KBM-7 (cell line): ENCODE measurements at regions not wholly inside any gene's neighbourhood (a gene's known extent, or its start where the extent isn't known, plus 50 kb on each side); places are given as distances from the start of the nearest gene placed in this dataset.
"Not testable (repeated sequence)": the region's sequence is repeated elsewhere in the genome, so short reads cannot be mapped to it uniquely, and the experiment has no call there.

ENCODE experiments used
- DNase-seq: peaks from one replicate; pipeline ENCODE4 v3.0.0-alpha.2; 2015
- in situ Hi-C: fragments of 300-500 bp; cut with MboI; formaldehyde crosslinking; loops from 2 replicates; pipeline ENCODE4 v1.14.3; 2020; ENCODE audit warnings: low sequenced_read_pairs, low pct_unique_long_range_greater_than_20kb, mixed read lengths

DNA sequence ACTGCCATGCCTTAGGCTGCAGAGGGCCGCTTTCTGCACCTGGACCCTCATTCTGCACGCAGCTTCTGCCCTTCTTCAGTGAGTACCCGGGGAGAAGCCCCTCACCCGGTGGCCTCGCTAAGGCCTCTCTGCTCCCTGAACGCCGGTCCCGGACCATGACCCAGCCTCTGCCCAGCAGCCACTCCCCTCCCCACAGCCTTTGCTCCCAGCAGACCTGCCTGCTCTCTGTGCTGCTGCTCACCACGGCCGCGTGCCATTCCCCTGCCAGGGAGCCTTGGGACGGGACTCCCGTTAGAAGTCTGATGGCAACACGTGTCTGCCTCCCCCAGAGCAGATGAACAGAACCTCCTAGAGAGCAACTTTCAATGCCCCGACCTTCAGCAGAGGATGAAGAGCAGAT, 282.8 kb downstream of the NDUFA10 start:
- in situ Hi-C loops: no loop called here
- no peak for DNase-seq

GRCh38 chr2:239739206-239739605, 285.9 kb downstream of the NDUFA10 start:
- no peak for DNase-seq
- in situ Hi-C loops: no loop called here

DNA sequence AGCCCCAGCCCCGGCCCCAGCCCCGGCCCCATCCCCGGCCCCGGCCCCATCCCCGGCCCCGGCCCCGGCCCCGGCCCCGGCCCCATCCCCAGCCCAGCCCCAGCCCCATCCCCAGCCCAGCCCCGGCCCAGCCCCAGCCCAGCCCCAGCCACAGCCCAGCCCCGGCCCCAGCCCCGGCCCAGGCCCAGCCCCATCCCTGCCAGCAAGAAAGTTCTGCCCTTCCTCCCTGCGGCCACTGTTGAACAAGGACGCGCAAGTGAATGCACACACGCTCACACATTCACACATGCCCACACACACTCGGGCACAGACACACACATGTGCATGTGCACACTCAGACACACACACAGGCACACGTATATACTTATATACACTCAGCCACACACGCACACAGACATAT, 287.0 kb downstream of the NDUFA10 start:
- DNase-seq: no peak
- in situ Hi-C loops: no loop called here

- in situ Hi-C loops: no loop called here
- DNase-seq: no peak
Observed at GRCh38 chr2:239737144-239737463, 288.0 kb downstream of the NDUFA10 start.

DNA sequence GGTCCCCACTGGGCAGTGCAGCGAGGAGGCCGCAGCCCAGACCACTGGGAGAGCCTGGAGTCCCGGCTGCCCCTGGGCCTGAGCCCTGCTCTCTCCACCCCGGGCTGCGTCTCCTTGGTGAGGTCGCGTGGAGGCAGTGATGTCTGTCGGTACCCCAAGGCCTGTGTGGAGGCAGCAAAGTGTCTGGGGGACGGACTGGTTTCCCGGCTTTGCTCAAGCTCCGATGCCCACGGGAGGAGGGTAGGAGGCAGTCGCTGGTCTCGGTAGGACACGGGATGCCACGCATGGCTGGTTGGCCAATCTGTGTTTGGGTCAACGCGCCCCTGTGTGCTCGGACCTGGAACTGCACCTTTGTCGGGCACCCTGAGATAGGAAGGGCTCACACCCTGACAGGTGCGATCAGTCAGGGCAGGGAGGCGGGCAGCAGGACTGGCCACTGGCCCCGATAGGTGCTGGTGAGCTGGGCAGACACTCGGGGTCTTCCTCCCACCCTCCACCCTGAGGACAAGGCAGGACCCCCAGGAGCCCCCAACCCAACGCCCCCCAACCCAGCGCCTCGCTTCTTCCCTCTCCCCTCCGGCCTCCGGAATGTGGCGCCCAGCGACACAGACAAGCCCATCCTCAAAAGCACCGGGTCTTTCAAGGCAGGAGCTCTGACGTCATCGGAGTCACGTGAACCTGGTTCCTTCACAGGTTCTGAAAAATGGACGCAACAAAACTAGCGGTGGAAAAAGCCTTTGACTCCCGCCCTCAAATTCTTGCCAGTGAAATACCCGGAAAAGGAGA, 288.6 kb downstream of the NDUFA10 start:
- in situ Hi-C loops: no loop called here
- no peak for DNase-seq

GRCh38 chr2:239735829-239736357, 289.2 kb downstream of the NDUFA10 start:
- in situ Hi-C loops: no loop called here
- no peak for DNase-seq

GRCh38 chr2:239735131-239735828, 289.9 kb downstream of the NDUFA10 start:
- no peak for DNase-seq
- in situ Hi-C loops: no loop called here

GRCh38 chr2:239734436-239735005, 290.6 kb downstream of the NDUFA10 start:
- in situ Hi-C loops: no loop called here
- no peak for DNase-seq

DNA sequence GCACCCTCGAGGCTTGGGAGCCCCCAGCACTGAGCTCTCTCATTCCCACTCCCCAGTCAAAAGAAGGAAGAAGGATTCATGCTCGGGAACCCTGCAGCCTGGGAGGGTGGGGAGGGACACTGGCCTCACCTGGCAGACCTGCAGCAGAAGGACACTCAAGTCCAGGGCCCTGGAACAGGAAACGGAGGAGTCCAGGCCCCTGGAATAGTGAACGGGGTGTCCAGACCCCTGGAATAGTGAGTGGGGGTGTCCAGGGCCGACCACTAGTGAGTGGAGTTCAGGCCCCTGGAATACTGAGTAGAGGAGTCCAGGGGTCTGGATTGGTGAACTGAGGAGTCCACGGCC, 292.5 kb downstream of the NDUFA10 start:
- in situ Hi-C loops: no loop called here
- DNase-seq: no peak

DNA sequence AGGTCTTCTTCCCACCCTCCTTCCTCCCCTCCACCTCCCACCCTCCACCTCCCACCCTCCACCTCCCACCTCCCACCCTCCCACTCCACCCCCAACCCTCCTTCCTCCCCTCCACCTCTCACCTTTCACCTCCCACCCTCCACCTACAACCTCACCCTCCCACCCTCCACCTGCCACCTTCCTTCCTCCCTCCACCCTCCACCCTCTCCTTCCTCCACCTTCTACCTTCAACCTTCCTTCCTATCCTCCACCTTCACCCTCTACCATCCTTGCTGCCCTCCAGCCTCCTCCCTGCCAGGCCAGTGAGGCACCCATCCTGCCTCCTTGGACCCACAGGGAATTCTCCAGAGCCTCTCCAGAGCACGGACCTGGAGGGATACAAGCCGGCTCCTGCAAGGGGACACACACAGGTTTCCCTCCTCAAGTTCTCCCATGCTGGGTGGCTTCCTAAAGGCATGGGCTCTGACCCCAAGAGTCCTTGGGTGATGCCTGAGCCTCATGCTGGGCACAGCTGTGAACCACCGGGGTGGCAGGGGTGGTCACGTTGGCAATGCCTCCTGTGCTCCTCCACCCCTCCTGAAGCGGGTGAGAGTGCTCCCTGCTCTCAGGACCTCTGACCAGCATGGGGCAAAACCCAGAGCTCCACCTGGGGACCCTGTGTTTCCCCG, 293.0 kb downstream of the NDUFA10 start:
- in situ Hi-C loops: no loop called here
- no peak for DNase-seq

DNA sequence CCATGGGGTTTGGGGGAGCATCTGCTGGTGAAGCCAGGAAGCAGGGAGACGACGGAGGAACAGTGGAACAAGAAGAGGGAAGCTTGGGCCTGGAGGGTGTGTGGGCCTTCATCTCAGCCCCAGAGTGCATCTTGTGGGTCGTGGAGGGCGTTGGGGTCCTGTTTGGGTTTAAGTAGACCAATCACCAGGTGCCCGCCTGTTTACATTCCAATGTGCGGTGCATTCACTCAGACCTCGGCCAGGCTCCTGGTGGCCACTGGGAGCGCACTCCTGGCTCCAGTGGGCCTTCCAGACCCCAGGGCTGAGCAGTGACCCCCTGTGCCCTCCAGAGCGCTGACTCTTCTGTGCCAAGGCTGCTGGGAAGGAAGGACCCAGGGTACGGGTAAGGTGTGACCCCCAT, 293.7 kb downstream of the NDUFA10 start:
- no peak for DNase-seq
- in situ Hi-C loops: no loop called here

DNA sequence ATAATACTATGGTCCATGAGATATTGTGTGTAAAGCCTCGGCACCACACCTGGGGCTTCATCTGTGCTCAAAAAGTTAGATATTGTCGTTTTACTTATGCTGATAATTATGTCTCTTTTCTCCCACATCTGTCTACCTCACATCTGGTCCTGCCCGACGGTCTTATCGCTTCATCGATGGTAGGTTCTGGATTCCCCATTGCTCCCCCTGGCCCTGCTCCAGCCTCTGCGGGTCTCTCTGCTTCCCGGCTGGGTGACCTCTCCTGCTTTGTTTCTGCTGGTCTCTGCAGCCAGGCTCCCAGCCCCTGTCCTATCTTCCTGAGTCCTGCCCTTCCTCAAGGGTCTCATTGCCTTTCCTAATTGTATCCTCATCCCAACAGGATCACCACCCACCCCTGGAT, 294.2 kb downstream of the NDUFA10 start:
- in situ Hi-C loops: no loop called here

DNA sequence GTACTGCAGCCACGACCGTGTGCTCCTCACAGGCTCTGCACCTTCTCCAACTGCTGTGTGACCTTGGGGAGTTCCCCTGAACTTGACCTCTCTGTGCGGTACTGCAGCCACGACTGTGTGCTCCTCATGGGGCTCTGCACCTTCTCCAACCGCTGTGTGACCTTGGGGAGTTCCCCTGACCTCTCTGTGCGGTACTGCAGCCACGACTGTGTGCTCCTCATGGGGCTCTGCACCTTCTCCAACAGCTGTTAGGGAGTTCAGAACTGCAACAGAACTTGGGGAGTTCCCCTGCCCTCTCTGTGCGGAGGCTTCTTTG, 294.6 kb downstream of the NDUFA10 start:
- in situ Hi-C loops, DNase-seq: not testable (repeated sequence)

More for the DNA sequence above, 294.2 kb downstream of the NDUFA10 start:
- DNase-seq: no peak

- DNase-seq: no peak
- in situ Hi-C loops: no loop called here
Observed at GRCh38 chr2:239729681-239730566, 295.2 kb downstream of the NDUFA10 start.

- no peak for DNase-seq
- in situ Hi-C loops: no loop called here
Observed at GRCh38 chr2:239729151-239729550, 296.0 kb downstream of the NDUFA10 start.

- in situ Hi-C loops: no loop called here
- no peak for DNase-seq
Observed at GRCh38 chr2:239728751-239729150, 296.4 kb downstream of the NDUFA10 start.

DNA sequence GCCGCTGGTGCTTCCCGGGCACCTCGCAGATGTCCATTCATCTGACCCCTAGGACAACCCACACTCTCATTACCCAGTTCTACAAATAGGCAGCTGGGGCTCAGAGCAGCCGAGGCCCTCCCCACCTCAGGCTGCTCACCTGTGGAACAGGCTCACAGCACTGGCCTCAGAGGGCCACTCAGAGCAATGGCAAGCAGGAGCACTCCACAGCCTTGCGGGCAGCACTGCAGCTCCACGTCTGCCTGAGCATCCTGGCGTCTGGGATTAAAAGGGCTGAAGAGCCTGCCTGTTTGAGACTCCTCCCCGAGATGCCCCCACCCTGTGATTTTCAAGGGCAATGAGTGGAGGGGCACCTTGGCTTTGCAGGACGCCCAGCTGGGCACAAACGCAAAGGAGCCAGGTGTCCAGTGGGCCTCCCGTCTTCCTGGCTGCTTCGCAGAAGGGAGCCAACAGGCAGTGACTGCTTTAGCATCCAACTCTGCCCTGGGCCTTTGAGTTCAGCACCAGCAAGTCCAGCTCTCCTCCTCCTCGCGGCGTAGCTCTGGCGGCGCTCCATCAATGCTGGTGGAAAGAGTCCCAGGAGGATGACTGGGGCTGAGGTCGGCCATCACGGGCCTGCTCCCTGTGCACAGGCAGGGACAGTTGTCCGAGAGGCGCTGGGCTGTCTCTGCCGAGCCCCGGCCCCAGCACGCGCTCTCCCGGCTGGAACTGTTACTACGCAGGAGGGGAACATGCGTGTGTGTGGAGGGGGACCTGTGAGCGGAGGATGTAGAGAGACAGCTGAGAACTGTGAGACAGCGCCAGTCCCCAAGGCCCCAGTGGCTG, 297.2 kb downstream of the NDUFA10 start:
- no peak for DNase-seq
- in situ Hi-C loops: no loop called here

GRCh38 chr2:239727182-239727775, 297.9 kb downstream of the NDUFA10 start:
- DNase-seq: no peak
- in situ Hi-C loops: no loop called here
